ENCODE measurements at regions not wholly inside any gene's neighbourhood (a gene's known extent, or its start where the extent isn't known, plus 50 kb on each side); places are given as distances from the start of the nearest gene placed in this dataset.

DNA sequence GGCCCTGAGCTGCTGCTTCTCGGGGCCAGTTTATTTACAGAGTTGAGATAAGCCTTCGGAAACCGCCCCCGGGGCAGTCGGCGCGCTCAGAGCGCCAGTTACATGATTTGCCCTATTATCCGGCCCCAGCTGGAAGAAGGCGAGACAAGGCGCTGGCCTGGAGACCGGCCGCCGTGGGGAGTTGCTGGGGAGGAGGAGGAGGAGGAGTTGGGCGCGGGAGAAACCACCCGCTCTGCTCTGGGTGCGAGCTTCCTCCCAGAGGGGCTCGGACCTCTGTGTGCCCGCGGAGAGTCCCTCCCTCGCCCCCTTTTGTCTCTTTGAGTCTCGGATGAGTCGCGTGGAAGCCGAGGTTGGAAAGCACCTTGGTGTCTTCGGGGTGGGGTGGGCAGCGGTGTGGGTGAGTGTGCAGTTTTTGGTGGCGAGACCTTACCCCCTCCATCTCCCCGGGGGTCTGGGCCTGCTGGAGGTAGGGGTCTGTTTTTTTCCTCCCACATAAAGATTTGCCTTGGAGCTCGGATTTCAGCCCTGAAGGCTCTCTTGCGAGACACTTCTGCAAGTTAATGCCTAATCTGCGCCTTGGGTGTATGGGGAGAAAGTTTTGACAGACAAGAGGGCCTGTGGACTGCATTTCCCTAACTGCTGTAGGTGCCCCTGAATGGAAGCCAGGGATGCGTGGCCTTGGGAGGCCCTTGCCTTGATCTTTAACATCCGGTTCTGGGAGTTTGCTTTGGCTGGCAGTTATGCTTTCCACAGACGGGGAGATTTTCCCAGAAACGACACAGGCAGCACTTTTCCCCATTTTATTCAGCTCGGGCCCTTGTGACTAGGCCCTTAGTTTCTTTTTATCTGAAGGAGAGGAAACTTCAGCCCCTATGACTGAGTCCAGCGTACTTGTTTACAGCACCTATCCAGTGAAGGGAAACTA, 80.0 kb downstream of the NDUFS5 start:
- intact Hi-C loops (cut with DNase I) = loop anchor here (2.0 to 10.0 kb wide), 2 partner anchors 85 to 149 kb away; no protein-coding TSS in a partner anchor
- peak; percentile 67 for DNase-seq
- ATAC-seq = peak; percentile 38 to 63

DNA sequence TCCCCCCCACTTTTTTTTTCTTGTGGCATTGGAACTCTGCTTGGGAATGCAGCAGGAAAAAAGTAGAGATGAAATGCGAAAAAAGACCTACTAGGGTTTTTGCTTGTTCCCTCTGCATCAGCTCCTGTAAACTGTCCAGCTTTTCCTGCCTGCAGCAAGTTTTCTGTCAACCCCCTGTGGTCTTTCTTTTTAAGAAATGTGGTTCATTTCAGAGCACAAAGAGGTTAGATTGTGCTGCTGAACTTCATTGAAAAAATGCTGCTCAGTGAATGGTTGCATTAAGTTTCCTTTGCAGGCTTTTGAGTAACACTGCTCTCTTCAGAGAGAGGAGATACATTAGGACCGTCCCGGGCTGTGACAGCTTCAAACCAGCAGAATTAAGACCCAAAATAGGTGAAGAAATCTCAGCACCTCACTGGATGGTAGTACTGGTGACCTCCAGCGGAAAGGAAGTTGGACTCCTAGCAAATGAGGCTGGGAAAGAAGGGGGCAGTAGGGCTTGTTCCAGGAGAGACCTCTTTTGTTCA, 80.7 kb downstream of the NDUFS5 start:
- intact Hi-C loops (cut with DNase I) = loop anchor here in 1 of 2 donors (10.0 kb wide), 1 partner anchor 148 kb away; no protein-coding TSS in a partner anchor
- DNase-seq = no peak

GRCh38 chr1:39107341-39108290, 81.5 kb downstream of the NDUFS5 start:
- DNase-seq (no peak), ATAC-seq (no peak)
- intact Hi-C loops (cut with DNase I) = loop anchor here in 1 of 2 donors (10.0 kb wide), 1 partner anchor 147 kb away; no protein-coding TSS in a partner anchor

More for the DNA sequence above, 80.7 kb downstream of the NDUFS5 start:
- no peak for ATAC-seq

DNA sequence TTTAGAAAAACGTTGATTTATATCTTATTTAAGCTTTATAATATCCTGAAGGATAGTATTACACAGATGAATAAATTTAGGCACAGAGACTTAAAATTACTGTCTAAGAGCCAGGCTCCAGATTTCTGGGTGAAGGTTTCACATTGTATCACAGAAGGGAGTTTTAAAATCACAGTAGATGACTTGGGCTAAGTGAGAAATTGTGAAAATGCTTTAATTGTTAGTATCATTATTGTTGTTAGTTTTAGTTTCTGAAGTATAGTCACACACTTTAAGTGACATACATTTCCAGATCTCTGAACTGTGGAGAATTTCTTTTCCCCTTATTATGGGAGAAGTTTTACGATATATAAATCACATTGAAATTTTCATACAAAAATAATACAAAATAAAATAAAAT, 83.5 kb downstream of the NDUFS5 start:
- intact Hi-C loops (cut with DNase I) = loop anchor here in 1 of 2 donors (10.0 kb wide), 1 partner anchor 145 kb away; no protein-coding TSS in a partner anchor
- no peak for ATAC-seq

DNA sequence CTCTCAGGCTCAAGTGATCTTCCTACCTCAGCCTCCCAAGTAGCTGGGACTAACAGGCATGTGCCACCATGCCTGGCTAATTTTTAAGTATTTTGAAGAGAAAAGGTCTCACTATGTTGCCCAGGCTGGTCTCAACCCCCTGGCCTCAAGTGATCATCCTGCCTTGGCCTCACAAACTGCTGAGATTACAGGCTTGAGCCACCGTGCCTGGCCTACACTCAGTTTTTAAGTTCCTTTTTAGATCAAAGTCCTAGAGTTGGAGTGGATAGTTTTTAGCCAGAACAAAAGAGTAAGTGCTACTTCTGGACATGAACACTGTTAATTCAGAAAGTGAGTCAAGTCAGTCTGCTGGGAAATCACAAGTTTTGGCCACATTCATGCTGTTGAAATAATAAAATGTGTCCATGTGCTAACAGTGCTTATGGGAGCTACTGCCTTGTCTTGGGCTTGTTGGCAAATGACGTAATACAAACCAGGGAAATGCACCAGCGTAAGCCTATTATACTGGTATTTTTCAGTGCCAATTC, 84.2 kb downstream of the NDUFS5 start:
- peak; percentile 21 to 52 for ATAC-seq

More for the DNA sequence above, 83.5 kb downstream of the NDUFS5 start:
- no peak for DNase-seq

DNA sequence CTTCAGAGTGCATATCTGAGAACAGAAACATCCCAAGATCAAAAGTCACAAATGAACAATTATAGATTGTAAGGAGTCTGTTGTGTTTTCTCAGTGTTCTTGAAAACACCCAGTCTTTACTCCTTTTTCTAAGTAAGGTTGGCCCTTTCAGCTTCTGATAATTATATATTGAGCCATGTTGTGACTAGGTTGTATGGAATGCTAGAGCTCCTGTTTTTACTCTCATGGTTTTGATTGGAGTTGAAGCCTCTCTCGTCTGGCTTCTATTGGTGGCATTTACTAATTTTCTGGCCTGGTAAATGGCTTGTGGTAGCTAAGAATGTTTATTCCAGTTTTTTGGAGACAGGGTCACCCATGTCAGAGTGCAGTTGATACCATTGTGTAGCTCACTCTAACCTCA, 84.7 kb downstream of the NDUFS5 start:
- DNase-seq = no peak
- no peak for ATAC-seq
- intact Hi-C loops (cut with DNase I) = no loop called here

More for the DNA sequence above, 84.2 kb downstream of the NDUFS5 start:
- intact Hi-C loops (cut with DNase I) = no loop called here
- DNase-seq = peak; percentile 30

DNA sequence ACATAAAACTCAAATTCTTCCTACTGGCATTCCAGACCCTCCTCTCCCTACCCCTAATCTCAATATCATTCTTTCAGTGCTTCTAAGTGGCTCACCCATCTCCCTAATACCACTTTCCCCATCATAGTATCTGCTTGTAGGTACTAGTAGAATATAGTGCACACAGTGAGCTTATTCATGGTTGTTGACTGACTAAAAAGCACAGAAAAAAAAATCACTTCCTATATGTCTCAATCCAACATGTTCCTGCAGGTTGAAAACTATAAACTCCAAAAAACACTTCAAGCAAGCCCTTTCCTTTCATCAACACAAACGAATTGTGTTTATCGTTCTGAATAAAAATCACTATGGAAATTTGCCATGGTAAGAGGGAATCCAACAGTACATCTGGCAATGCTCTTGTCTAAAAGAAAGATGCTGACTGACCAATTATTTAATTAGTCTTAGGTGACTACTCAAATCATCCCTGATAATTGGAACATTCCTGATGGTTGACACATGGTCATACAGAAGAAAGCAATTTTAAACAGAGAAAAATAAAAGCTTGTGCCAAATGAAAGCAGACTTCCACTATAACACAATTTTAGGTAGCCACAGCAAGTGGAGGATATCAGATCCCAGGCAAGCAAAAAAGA, 87.1 kb downstream of the NDUFS5 start:
- DNase-seq (no peak), ATAC-seq (no peak)
- intact Hi-C loops (cut with DNase I) = no loop called here

GRCh38 chr1:39115271-39116110, 89.0 kb upstream of the MACF1 start:
- intact Hi-C loops (cut with DNase I) = no loop called here
- DNase-seq (no peak), ATAC-seq (peak in 1 of 2 donors; percentile 53)

DNA sequence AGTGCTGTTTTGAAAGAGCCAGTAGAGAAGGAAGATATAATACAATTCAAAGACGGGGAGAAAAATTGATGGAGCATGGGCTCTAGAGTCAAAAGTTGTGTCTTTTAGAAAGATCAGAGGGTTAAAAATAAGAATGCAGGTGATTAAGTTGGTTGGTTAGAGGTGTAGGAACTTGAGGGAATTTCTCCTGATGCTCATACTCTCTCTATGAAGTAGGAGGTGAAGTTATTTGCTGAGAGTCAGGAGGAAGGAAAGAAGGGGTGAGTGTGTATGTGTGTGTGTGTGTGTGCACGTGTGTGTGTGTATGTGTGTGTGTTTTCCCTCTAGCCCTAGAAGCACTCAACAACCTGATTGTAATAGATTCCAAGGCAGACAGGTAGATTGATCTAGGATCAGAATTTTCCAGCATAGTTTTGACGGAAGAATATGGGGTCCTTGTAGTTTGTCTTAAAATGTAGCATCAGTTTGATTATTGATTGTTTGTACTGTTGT, 88.3 kb upstream of the MACF1 start:
- ATAC-seq (no peak), DNase-seq (no peak)
- intact Hi-C loops (cut with DNase I) = no loop called here

DNA sequence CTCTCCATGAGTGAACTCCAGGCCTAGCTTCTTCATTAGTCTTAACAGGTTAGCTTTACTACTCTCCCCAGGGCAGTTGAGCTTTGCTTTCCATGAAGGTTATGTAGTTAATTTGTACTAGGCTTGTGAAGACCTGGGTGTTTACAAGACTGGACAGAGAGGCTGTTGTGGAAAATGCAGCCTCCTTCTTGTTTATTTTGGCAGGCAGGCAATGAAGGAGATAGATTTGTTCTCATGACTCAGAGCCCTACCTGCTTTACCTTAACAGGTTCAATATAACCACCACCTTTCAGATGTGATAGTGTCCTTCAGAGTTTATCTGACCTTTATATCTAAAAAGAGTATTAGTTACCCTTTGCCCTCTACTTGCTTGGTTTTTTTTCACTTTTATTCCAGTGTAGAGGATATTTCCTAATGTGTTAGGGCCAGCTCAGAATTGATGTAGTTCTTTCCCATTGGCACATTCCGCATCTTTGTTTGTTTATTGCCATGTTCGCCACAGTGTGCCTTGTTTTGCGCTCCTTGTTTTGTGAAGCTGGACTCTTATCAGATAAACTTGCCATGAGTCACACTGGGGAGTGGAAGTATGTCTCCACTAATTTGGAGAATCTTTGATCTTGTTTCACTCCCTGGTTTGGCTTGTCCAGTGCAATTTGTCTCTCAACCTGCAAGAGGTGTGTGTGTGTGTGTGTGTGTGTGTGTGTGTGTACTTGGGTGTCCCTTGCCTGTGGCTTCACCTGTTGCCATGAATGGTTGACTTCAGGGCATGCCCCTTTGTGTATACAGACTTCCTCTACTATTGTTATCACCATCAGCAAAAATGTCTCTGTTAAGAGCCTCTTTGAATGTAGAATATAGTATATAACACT, 87.4 kb upstream of the MACF1 start:
- intact Hi-C loops (cut with DNase I) = no loop called here
- no peak for DNase-seq
- peak in 1 of 2 donors; percentile 41 for ATAC-seq

GRCh38 chr1:39117899-39118450, 86.5 kb upstream of the MACF1 start:
- intact Hi-C loops (cut with DNase I) = no loop called here
- ATAC-seq = no peak
- DNase-seq = no peak

- no peak for DNase-seq
- intact Hi-C loops (cut with DNase I) = no loop called here
- no peak for ATAC-seq
Observed at GRCh38 chr1:39122056-39122455, 82.4 kb upstream of the MACF1 start.

DNA sequence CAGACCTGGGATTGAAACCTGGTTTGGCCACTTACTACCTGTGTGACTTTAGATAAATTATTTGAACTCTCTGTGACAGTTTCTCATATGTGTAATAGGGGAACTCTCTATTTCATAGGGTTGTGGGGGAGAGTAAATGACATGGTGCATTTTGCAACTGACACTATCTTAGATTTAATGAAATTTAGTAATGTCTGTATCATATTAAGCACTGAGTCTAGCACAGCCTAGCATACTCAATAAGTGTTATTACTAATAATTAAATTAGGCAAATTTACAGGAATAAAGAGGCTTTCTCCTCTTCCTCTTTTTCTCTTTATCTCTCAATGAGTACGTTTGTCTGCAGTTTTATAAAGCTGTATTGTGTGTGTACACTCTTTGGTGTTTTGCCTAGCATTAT, 80.2 kb upstream of the MACF1 start:
- intact Hi-C loops (cut with DNase I) = no loop called here
- no peak for DNase-seq
- no peak for ATAC-seq

GRCh38 chr1:39127513-39127912, 77.0 kb upstream of the MACF1 start:
- ATAC-seq = peak; percentile 27 to 44
- DNase-seq = no peak
- intact Hi-C loops (cut with DNase I) = no loop called here

DNA sequence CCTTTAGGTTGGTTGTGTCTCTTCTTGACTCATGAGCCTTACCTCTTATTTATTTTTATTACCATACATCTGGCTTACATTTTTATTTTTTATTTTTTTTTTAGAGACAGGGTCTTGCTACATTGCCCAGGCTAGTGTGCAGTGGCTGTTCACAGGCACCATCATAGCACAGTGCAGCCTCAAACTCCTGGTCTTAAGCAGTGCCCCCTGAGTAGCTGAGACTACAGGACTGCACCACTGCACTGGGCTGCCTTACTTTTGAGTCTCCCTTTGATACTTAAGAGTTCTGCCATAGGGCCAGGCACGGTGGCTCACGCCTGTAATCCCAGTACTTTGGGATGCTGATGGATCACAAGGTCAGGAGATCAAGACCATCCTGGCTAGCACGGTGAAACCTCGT, 76.4 kb upstream of the MACF1 start:
- intact Hi-C loops (cut with DNase I) = no loop called here
- DNase-seq (no peak), ATAC-seq (no peak)

GRCh38 chr1:39128959-39129358, 75.5 kb upstream of the MACF1 start:
- ATAC-seq (no peak), DNase-seq (no peak)
- intact Hi-C loops (cut with DNase I) = no loop called here

Data from left cardiac atrium (tissue), 4 donors.